Colon (tissue), 2 donors: ENCODE measurements at regions not wholly inside any gene's neighbourhood (a gene's known extent, or its start where the extent isn't known, plus 50 kb on each side); places are given as distances from the start of the nearest gene placed in this dataset.

Source experiments
- FAIRE-seq: peaks from 2 replicates; lab custom pipeline; 2012; peaks lifted over from hg19 to GRCh38; lab: Jason Lieb, UNC
- donor health status: control.
- donor health status: control.

GRCh38 chrX:23228950-23229448 is 105.7 kb upstream of the PTCHD1 start:
- FAIRE-seq, result no peak

- FAIRE-seq, result no peak
These were observed 99.6 kb upstream of the PTCHD1 start for GRCh38 chrX:23235051-23235450.

- no peak for FAIRE-seq
These were observed 88.6 kb upstream of the PTCHD1 start for GRCh38 chrX:23246001-23246400.

GRCh38 chrX:23248187-23248586 is 86.5 kb upstream of the PTCHD1 start:
- FAIRE-seq, result no peak

- FAIRE-seq, result no peak
These were observed 83.6 kb upstream of the PTCHD1 start for GRCh38 chrX:23251043-23251442.

- no peak for FAIRE-seq
These were observed 70.8 kb upstream of the PTCHD1 start for GRCh38 chrX:23263892-23264291.

GRCh38 chrX:23269923-23270322 is 64.7 kb upstream of the PTCHD1 start:
- FAIRE-seq, result no peak

GRCh38 chrX:23271026-23271425 is 63.6 kb upstream of the PTCHD1 start:
- FAIRE-seq, result no peak

- FAIRE-seq, result no peak
These were observed 58.2 kb upstream of the PTCHD1 start for GRCh38 chrX:23276475-23276874.
